HG02623 (cell line): ENCODE measurements at regions not wholly inside any gene's neighbourhood (a gene's known extent, or its start where the extent isn't known, plus 50 kb on each side); places are given as distances from the start of the nearest gene placed in this dataset.

Experiments
- ATAC-seq: cut with Tn5 transposase; IDR thresholded peaks from one replicate; pipeline ENCODE4 v1.9.1; 2021; ENCODE audit warnings: moderate library complexity; ENCODE audit not compliant: unreplicated experiment

DNA sequence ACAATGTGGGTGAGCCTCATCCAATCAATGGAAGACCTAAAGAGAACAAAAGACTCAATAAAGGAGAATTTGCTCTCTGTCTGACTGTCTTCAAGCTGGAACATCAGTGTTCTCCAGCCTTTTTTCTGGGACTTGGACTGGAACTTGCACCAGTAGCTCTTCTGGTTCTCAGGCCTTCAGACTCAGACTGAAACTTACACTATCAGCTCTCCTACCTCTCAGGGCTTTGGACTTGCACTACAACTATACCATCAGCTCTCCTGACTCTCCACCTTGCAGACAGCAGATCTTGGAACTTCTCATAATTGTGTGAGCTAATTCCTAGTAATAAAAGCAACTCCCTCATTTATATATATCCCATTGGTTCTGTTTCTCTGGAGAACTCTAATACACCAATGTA, 185.9 kb downstream of the SMIM20 start:
- ATAC-seq: no peak

DNA sequence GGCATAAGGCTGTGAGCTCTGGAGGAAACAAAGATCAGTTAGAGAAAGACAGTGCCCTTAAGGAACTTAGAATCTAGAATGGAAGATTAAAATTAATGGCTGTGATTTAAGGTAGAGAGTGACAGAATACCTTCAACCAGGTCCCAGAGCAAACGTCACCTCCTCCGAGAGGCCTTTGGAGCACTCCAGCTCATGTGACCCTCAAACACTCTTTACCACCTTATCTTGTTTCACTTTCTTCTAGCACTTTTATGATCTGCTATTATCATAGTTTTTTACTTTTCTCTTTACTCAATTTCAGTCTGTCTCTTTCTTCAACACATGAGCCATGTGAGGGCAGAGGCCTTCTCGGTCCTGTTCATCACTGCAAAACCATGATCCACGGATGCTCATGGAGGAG, 187.0 kb downstream of the SMIM20 start:
- no peak for ATAC-seq

DNA sequence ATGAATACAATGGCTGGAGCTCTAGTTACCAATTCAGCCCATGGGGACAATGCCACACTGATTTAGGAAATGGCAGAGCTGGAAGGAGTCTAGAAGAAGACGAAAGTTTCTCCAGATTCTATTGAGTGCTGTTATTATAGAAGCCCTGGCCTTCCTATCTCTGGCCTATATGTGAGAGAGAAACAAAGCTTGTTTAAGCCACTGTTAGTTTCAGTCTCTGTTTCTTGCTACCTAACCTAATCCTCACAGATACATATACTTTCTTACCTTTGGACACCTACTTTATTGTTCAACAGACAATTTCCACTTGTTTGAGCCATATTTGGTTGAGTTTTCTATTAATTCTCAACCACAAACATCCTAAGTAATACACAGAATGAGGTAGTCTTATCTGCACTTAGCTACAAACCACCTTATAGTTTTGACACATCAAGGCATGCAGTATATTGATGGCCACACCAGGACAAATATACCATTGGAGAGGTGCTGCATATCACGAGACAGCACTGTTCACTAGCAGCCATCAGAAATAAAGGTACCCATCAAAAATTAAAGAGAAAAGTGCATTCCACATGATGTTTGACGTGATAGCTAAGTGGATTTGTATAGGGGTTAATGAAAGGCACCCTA, 190.2 kb downstream of the SMIM20 start:
- ATAC-seq: peak; percentile 73

DNA sequence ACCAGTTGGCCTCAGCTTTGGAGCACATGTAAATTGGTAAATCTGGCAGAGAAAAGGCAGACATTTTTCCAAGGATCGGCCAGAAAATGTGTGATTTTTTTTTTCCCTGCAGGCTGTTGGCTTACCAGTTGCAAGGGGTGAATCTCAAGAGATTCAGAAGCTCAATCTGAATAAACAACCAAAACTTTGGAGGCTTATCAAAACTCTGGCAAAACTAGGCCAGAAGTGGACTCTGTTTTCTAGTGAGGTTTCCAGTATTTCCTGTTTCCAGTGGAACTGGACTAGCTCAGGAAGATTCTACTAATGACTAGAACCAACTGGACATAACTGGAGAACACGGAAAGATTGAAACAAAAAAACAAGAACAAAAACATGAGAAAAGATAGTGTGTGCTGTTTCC, 191.3 kb downstream of the SMIM20 start:
- no peak for ATAC-seq

DNA sequence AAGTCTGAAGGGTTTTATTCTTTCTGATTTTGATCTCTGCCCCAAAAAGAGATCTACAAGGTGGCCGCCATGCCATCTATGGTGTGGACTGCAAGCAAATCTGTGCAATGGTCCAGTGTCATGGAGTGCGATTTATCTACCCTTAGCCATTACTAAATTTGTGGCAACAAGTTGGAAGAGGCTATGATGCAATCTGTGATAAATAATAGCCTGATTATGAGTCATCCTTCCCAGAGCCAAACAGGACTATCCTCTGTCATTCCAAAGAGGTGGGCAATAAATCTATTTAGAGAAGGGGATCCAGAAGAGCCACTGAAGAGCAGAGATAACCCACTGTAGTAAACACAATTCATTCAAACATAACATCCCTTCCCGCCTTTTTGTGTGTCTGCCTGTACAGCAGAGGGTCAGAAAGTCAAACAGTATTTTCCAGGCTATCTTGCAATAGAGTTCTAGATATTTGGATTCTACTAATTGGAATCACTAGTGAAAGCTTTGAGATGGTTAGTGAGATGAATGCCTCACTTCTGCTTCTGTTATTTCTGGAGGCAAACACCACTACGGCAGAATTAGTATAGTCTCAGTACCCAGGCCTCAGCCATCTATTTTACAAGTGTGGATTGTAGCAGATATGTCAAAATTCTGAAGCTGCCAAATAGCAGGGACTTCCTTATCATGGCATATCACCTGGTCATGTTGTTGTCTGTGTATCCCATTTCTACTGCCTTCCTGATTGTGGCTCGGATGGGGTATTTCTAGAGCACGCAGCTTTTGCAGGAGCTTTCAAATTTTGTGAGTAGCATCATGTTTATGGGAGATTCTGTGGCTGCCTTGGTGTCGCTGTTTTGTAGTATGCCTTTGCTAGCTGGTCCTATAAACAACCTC, 192.0 kb downstream of the SMIM20 start:
- ATAC-seq: no peak

DNA sequence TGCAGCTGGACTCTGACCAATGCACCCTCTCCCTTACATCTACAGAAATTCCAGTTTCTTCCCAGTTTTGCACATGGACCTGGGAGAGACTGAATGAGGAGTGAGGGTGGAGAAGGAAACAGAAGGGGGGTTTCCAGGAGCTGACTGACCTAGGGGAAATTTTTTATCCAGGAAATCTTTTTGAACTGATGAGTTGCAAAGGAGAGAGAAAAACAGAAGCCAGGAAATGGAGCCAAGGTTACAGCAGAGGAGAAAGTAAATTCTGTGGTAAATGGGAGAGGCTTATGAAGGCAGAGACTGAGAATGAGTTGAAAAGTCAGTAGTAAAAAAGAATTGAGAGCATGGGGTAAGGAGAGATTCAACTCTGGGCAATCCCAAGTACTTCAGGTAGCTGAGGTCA, 192.8 kb downstream of the SMIM20 start:
- ATAC-seq: no peak

DNA sequence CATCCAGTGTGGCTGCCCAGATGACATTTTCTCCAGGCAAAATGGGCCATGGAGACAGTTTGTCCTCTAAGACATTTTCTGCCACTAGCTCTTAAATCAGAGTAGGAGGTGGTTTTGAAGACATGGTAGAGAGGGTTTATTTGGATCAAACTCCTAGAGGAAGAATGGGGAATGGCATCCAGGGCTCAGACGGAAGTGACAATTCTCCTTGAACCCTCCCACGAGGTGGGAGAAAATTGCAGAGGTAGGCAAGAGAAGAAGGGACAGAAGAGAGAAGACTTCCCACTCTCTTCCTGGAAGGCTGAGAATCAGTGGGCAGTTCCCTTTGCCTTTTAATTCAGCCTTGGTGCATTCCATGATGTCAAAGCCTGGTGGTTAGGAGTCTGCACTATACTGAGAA, 194.0 kb downstream of the SMIM20 start:
- no peak for ATAC-seq

DNA sequence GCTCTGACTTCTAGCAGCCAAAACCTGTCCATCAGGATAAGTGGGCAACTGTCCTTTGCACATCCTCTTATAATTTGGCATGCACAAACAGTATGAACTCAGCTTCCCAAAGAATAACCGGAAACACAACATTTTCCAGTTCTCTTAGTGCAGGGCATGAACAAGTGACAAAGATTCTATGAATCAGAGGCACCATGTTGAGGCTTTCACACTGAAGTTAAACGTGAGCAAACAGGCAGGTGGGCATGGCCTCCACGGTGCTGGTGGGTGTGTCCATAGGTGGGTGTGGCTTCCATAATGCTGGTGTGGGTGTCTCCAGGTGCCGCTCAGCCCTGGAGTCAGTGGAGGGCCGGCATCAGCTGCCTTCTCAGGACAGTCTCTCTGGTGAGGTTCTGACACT, 196.5 kb downstream of the SMIM20 start:
- no peak for ATAC-seq

DNA sequence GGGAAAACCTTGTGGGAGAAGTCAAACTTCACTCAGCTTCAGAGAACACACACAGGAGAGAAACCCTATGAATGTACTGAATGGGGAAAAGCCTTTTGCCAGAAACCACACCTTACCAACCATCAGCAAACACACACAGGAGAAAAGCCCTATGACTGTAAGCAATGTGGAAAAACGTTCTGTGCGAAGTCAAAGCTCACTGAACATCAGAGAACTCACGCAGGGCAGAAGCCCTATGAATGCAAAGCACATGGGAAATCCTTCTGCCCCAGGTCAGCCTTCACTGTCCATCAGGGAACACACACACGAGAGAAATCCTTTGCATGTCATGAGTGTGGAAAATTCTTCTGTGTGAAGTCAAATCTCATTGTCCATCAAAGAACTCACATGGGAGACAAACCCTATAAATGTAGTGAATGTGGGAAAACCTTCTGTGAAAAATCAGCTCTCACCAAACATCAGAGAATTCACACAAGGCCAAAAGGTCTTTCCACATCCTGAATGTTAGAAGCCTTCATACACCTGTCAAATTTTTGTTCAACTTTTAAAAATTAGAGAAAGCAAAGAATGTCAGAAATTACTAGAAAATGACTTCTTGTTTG, 199.4 kb downstream of the SMIM20 start:
- ATAC-seq: no peak

DNA sequence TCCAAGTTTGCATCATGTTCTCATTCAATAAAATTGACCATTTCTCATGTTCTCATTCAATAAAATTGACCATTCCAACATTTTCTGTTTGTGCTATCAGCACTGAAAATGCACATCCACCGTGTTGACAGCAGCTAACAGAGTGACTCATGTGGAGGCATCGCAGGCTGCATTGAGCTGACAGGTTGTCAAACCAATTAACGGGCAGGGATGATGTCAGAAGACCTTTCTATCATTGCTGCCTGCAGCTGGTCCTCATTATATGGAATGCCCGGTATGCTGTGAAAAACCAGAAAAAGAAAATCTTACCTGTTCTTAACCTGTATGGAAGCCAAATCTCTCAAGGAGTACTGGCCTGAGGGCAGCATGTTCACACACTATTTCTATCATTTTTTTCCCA, 202.0 kb downstream of the SMIM20 start:
- no peak for ATAC-seq

DNA sequence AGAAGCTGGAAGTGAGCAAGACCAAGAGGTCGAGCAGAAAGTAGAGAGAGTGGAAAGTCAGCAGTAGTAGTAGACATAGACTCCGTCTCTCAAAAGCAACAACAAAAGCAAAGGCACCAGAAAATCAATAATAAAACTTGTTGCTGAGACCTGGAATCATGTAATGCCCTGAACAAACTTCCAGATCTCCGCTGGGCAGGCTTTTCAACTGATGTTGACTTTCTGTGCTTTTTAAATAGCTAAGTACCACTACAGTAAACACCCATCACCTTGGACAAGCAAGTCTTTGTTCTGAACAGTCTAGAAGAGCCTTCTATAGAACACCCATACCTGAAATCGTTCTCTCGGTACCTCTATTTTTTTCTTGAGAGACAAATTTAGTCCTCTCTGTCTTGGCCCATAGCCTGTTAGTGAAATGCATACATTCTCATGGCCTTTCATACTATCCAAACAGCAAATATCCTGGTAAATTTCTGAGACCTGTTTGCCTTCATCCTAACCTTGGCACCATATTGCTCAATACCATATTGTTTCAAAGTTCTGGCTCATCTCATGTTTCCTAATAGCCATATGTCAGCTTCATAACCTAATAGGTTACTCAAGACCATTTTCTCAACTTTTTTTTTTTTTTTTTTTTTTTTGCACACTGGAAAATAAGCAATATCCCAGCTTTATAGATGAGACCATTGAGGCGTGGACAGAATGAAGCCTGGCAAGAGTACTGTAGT, 200.6 kb upstream of the RBPJ start:
- no peak for ATAC-seq

DNA sequence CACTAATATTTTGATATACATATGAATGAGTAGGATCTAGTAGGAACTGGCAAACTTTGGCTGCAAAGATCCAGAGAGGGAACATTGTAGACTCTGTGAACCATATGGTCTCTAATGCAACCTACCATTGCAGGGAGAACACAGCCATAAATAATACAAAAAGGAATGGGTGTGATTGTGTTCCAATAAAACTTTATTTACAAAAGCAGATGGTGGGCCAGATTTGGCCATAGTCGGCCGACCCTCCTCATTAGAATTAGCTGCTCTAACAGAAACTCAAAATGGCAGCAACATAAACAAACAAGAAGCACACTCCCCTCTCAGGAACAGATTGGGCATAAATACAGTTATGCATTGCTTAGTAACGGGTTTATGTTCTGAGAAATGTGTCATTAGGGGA, 198.1 kb upstream of the RBPJ start:
- ATAC-seq: no peak

DNA sequence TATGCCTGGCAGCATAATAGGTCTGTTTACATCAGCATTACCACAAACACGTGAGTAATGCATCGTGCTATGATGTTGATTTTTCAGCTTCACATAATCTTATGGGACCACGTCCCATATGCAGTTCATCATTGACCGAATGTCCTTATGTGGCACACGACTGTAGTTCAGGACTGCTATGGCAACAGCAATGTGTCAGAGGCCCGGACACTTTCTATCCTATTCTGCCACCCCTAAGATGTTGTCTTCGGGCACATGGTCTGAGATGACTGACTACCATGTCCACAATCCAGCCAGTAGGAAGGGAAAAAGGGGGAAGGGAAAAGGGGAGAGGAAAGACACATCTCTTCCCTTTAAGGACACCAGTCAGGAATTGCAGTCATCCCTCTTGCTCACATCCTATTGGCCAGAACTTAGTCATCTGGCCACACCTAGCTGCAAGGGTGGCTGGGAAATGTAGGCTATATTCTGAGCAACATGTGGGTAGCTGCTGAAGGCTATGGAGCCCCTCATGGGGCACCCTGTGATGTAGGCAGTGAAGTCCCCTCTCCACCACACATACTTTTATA, 196.0 kb upstream of the RBPJ start:
- no peak for ATAC-seq

DNA sequence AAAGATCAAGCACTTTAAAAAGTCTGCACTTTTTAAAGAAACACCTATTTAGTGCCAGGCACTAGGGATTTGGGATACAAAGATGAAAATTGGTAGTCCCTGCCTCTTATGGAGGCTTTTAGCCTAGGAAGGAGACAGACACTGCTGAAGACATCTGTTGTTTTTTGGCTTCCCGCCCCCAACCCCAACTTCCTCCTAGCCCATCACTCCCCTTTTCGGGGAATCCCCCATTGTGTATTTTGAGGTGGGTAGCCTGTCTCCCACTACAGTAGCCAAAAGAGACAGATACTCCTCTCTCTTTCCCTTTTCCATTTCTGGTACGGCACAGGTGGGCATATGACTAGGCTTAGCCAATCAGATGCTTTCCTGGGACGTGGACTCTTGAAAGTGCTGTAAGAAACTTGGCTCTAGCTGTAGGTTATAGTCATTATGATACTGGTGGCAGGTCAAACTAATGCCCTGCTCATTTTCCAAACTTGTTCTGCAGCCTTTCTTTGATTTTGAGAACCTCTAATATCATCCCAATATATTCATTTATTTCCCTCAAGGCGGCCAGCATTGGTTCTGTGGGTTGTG, 194.6 kb upstream of the RBPJ start:
- peak; percentile 54 for ATAC-seq

DNA sequence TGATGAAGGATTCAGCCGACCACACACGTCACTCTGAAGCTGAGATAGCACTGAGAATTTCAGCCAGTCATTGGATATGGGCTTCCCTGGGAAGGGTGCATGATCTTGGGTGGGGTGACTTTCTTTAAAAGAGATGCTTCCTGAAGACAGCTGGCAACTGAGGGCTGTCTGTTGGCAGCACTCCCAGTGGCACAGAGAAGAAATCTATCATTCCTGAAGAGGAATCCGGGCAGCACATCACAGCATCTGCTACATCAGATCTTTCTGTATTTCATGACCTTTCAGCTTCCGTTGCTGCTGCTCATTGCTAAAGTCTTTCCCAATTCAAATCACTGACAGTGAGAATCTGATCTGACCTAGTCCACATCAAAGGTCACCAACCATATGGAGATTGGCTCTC, 193.8 kb upstream of the RBPJ start:
- no peak for ATAC-seq

DNA sequence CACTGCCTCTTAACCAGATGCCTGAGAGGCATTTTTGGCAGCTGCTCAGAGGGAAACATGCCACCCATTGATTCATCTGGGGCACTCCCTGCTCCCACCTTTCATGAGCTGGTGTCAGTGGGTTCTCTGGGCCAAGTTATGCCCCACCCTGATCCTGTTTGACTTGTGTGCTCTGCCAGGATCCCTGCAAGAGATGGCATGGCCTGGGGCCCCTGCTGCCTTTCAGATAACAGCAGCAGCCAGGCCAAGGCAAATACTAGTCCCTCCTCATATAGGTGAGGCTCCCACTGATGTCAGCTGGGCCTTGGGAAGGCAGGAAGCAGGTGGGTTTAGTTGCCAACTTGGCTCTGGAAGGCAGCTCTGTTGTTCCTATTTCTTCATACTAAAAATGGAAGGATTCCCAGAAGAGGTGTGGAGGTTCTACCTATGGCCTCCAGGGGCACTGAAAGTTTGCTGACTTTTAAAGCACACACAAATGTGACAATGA, 192.9 kb upstream of the RBPJ start:
- ATAC-seq: no peak

DNA sequence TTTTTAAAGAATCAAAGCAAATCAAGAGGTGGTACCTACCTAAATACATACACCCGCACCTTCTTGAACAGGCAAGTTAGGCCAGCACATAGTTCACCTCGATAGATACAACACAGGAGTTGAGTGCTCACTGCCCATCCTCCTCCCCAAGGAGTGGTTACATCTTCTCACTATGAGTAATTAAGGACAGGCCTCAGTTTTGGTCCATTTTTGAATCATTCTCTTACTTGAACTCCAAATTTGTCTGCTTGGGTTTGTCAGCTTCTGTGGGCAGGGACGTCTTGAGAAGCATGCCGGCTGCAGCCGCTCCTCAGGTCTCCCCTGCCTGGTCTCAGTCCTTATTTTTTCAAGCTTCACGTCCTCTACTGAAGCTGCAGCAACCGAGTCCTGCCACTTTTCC, 190.6 kb upstream of the RBPJ start:
- peak; percentile 65 for ATAC-seq

DNA sequence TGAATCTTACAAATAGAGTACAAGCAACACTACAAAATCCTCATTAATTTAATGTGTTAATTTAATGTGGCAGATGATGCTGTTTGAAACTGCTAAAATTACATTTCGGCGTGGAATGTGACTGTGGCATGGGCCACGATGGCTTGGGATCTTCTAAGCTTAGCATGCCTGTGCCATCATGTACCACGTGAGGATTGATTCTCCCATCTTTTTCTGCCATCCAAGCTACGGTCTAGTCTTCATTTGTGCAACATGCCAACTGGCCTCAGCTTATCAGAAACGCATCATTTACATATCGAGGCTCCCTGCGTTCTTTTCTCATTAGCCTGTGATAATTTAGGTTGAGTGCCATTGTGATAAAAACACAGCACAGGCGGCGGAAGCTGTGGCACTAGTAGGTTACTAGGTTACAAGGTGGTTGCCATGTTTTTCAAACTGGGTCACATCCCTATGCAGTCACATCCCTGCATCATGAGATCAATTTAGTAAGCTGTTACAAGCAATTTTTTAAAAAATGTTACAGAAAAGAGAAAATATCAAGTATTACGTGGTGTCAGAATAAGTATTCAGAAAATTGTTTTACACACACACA, 189.9 kb upstream of the RBPJ start:
- no peak for ATAC-seq

DNA sequence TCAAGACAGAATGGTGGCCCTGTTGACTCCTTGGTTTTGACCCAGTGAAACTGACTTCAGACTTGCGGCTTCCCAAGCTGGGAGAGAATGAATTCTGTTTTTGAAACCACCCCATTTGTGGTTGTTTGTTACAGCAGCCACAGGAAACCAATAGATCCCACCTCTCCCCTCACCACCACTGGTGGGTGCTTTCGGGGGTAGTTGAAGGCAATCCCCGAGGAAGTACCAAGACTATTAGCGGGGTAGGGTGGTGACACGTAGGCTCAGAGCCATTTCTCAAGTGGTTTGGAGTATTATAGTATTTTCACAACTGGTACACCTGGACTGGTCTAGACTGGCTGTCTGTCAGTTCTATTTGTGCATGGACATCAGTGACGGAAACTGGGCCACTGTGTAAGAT, 189.1 kb upstream of the RBPJ start:
- peak; percentile 44 for ATAC-seq

DNA sequence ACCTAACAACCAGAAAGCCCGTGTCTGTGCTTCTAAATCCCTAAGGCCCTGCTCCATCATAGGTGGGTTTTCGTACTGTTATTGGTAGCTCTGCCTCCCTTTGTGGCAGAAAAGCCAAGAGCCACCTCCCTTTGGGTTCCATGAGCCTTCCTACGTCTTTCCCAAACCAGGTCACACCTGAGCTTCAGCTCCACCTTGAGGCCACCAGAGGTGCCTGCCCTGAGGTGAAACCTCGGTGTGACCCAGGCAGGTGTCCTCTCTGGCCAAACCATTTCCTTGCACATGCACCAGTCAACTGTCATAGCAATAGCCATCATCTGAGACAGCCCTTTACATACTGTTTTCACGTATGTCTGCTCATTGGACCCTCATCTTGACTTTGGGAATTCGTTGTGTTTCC, 188.0 kb upstream of the RBPJ start:
- ATAC-seq: no peak
